EL (cell line): ENCODE measurements at regions not wholly inside any gene's neighbourhood (a gene's known extent, or its start where the extent isn't known, plus 50 kb on each side); places are given as distances from the start of the nearest gene placed in this dataset.
A peak's percentile ranks its signal among the peaks of the same experiment; 100 is the strongest.
"Not testable (repeated sequence)": the region's sequence is repeated elsewhere in the genome, so short reads cannot be mapped to it uniquely, and the experiment has no call there.

Experiments
- DNase-seq: peaks from one replicate; pipeline ENCODE4 v3.0.0-alpha.2; 2016

GRCh38 chr5:51559921-51560658 is 176.8 kb downstream of the ISL1 start:
- DNase-seq: no peak

GRCh38 chr5:51566953-51567352 is 183.7 kb downstream of the ISL1 start:
- no peak for DNase-seq

- DNase-seq: no peak
Observed at GRCh38 chr5:51567636-51568035, 184.4 kb downstream of the ISL1 start.

- DNase-seq: no peak
Observed at GRCh38 chr5:51573835-51574234, 190.6 kb downstream of the ISL1 start.

GRCh38 chr5:51582871-51583394 is 199.7 kb downstream of the ISL1 start:
- no peak for DNase-seq

- DNase-seq: no peak
Observed at GRCh38 chr5:51598026-51598425, 214.8 kb downstream of the ISL1 start.

GRCh38 chr5:51599587-51599986 is 216.3 kb downstream of the ISL1 start:
- no peak for DNase-seq

GRCh38 chr5:51604324-51604723 is 221.1 kb downstream of the ISL1 start:
- DNase-seq: no peak

GRCh38 chr5:51606921-51607320 is 223.7 kb downstream of the ISL1 start:
- DNase-seq: no peak

- DNase-seq: no peak
Observed at GRCh38 chr5:51618234-51618633, 235.0 kb downstream of the ISL1 start.

- DNase-seq: no peak
Observed at GRCh38 chr5:51621156-51621555, 237.9 kb downstream of the ISL1 start.

- DNase-seq: no peak
Observed at GRCh38 chr5:51622161-51622790, 239.0 kb downstream of the ISL1 start.

- DNase-seq: no peak
Observed at GRCh38 chr5:51625224-51625968, 242.1 kb downstream of the ISL1 start.

GRCh38 chr5:51632027-51632426 is 248.8 kb downstream of the ISL1 start:
- DNase-seq: no peak

- DNase-seq: no peak
Observed at GRCh38 chr5:51632793-51633192, 249.5 kb downstream of the ISL1 start.

GRCh38 chr5:51636973-51637372 is 253.7 kb downstream of the ISL1 start:
- DNase-seq: not testable (repeated sequence)

- DNase-seq: no peak
Observed at GRCh38 chr5:51644976-51645375, 261.7 kb downstream of the ISL1 start.

- no peak for DNase-seq
Observed at GRCh38 chr5:51646482-51646881, 263.2 kb downstream of the ISL1 start.

- DNase-seq: no peak
Observed at GRCh38 chr5:51650824-51651223, 267.6 kb downstream of the ISL1 start.

GRCh38 chr5:51651476-51651875 is 268.2 kb downstream of the ISL1 start:
- DNase-seq: no peak

GRCh38 chr5:51651889-51652288 is 268.6 kb downstream of the ISL1 start:
- DNase-seq: peak; percentile 36

- DNase-seq: peak; percentile 4
Observed at GRCh38 chr5:51652980-51653379, 269.7 kb downstream of the ISL1 start.

GRCh38 chr5:51657340-51658240 is 274.3 kb downstream of the ISL1 start:
- DNase-seq: no peak
